NCI-H510A treated with DMSO at 0.1 percent for 48 hours (cell line): ENCODE measurements at regions not wholly inside any gene's neighbourhood (a gene's known extent, or its start where the extent isn't known, plus 50 kb on each side); places are given as distances from the start of the nearest gene placed in this dataset.
A peak's percentile ranks its signal among the peaks of the same experiment; 100 is the strongest.

ENCODE experiments used
- DNase-seq: peaks from one replicate; lab custom pipeline; 2025; lab: John Stamatoyannopoulos, UW

DNA sequence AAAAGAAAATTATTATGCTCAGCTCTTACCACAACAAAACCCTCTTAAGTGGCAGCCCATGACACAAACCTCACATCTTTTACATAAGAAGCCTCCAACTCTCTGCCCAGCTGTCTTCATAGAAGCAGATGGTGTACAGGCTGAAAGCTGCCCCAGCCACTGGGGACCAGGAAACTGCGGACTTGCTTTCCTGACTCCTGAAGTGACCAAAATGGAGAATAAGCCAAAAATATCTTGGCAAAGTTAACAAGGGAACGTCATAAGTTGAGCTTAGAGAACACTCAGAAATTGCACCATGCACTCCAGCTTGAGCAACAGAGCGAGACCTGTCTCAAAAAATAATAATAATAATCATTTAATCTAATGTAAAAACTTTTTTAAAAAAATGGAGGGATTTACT lies 160.3 kb upstream of the CDYL start:
- no peak for DNase-seq

DNA sequence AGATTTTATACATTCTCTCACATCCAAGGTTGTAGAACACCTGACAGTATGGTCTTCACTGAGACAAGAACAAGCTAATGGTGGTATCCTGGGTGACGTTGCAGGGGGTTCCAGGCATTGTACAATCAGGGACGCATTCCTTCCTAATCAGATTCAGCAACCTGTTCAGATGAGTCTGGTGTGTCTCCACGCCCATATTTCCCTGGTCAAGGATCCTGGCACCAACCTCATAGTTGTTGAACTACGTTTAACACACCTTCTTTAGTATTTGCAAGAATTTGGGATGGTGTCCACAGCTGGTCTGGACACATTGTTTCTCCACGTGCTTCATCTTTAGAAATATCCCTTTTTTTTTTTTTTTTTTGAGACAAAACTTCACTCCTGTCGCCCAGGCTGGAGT lies 161.0 kb upstream of the CDYL start:
- no peak for DNase-seq

DNA sequence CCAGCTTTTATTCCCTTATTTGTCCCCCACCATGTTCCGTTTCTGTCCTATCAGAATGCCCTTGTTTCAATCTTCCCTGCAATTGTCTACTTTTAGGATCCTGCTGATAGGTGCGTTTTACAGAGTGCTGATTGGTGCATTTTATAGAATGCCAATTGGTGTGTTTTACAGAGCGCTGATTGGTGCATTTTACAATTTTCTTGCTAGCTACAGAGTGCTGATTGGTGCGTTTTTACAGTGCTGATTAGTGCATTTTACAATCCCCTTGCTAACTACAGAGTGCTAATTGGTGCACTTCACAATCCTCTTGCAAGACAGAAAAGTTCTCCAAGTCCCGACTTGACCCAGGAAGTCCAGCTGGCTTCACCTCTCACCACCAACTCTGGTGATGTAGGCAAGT lies 161.6 kb upstream of the CDYL start:
- DNase-seq, result no peak

DNA sequence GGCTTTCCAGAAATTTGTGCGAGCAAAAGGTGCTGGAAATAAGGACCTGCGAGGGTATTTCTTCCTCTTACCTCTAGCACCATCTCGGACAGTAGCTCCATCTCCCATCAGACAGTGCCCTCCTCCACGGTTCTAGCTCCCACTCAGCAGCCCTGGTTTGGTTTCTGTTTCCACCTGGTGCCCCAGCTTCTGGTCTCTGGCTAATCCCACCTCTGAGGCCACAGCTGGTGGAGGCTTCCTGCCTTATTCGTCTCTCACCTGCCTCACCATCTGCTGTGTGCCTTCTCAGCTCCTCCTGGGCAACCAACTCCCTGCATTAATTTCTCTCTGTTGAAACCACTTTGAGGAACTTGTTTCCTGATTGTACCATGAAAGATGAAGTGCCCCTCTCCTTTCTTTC lies 162.4 kb upstream of the CDYL start:
- DNase-seq, result no peak

DNA sequence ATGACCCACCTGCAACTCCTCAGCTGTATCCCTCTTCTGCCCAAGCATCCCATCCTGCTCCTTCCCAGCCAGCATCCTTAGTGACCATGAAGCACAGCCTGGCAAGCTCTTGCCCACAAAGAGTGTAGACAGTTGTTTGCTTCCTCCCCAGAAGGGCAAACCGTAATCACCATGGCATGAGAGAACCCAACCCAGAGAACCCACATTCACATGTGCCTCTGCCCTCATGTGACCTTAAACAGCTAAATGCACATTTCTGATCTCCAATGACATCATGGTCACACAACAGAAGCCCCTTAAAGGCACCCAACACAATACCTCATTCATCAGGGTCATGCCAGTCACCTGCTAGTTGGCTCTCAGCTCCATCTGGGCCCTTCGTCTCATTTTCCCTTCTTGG lies 162.8 kb upstream of the CDYL start:
- DNase-seq, result no peak

DNA sequence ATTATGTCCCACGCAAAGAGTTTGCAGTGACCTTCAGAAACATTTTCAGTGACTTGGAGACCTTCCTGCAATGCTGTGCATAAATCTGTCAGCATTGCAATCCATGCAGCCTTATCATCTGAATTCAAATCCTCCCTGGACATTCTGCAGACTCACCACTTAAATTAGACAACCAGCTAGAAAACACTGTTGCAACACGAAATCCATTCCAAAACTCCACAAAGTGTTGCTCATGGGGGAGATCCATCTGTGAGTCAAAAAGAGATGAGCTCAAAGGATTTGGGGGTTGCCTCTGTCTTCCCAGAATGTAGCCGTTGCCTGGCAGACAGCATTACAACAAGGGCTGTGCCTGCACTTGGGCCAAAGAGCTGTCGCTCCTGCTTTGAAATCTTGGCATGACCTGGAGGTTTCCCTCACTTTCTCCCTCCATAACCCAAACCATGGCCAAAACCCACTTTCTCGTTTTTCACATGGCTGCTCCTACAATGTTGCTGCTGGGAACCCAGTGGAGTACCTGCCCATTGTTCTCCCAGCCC lies 163.5 kb upstream of the CDYL start:
- DNase-seq, result no peak

DNA sequence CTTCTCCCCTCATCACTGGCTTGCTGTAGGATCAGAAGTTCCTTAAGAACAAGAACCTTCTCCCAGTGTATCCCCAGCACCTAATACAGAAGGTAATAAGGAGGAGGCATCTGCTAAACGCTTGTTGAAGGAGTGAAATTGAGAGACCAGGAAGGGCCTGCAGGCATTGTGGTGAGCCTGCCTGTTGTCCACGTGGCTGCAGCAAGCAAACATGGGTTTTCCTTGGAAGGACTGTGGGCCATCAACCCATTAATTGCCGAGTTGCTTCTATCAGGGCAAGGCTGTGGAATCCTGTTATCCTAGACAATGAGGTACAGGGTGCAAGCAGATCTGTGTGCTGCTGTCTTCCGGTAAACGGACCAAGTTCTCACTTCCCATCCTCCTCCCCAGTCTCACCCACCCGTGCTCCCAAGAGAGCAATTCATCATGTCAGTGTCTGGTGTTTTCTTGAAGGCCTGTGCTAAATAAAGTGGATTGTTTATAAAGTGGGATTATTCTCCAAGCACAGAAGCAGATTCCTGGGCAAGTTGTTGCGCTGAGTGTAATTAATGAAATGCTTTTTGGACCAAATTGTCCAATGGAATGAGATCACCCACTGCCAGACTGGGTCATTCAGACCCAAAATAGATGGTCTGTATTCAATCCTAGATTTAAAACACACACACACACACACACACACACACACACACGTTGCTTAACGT lies 164.6 kb upstream of the CDYL start:
- DNase-seq, result no peak

DNA sequence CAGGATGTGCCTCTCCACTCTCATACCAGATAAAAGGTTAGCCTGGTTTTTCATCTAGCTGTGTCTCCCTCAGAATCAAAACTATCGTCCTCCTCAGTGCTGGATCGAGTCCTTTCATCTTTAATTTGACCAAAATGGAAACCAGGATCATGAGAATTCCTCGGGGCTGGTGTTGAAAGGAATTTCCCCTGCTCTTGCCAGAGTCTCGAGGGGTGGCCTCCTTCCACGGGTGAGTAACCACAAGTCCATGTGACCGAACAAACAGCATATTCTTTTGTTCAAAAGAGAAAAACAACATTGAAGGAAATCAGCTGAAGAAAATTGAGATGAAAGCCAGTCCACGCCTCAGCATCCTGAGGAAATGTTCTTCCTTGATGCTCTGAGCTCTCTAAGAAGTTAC lies 165.9 kb upstream of the CDYL start:
- DNase-seq, result no peak

DNA sequence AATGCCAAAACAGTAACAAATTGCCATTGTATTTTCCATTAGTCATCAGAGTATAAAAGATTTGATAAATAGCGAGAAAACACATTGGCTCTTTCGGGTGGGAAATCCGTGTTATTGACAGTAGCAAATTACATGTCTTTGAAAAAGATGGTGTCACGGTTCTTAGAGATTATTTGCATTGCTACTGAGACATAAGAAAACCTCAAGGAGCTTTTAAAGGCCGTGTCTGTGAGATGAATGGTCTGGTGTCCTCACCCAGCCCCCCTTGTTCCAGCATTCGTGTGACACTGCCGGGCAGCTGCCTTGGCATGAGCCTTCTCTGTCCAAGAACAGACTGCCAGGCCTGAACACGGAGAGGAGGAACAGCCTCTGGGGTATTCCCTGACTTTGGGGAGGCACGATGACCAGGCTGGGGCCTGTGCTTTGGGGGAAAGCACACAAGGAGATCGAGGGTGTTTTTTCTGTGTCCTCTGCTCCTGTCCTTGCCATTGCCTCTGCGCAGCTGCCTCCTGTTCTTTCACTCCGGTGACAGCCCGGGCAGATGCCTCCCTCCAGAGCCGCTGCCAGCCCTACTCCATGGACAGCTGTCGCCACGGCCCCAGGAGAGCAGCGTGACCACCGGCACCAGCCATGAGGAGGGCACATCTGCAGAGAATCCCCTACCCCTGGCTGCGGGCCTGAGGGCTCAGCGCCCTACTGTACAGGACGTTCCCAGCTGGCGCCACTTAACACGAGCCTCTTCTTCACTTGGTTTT lies 167.7 kb upstream of the CDYL start:
- DNase-seq, result peak; percentile 16

DNA sequence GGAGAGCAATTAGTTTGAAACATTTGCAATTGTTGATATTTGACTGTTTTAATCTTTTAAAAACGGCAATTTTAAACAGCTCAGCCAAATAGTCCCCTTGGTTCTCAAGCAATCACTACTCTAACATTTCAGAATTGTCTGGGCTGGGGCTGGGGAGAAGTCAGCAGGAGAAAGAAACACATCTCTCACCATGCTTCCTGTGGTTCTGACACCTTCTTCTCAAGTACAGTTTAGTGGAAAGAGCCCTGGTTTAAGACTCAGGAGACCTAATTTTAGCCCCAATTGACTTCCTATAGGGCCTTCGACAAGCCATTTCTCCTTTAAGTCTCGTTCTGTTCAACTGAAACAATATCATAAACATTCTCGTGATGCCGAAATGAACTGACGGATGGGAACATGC lies 168.4 kb upstream of the CDYL start:
- no peak for DNase-seq

DNA sequence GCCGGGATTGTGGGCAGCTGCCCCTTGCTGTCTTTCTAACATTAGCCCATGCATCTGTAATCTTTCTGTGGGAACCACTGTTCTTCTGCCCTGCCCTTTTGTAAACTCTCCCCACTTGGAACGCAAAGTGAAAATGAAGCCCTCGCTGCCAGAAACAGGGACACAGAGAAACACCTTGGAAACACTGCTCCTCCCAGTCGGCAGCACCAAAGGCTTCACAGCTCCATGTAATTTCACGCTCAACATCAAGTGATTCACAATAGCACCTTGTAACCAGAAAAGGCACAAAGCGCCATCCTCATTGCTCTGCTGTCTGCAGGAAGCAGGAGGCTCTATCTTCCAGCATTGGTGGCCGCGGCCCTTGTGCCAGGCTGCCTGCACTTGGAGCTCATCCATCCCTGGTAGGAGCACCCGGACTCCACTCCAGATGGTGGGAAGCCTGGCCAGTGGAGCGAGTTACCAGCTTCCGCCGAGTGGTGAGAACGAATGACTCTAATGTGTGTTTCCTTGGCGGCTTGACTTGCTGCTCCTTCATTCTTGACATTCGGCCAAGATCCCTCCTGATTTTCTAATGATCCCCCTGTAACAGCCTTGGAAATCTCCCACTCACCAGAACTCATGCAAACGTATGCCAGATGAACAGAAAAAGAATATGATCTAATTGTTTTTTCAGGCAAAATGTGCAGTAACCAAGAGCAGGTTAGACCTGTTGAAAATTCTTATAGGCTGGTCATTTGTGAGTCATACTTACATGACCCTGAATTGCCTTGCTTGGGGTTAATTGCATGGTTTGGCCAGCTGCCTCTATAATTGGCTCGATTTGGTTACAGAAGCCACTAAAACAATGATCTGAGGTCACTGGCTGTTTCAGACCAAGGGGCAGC lies 169.1 kb upstream of the CDYL start:
- DNase-seq, result no peak

DNA sequence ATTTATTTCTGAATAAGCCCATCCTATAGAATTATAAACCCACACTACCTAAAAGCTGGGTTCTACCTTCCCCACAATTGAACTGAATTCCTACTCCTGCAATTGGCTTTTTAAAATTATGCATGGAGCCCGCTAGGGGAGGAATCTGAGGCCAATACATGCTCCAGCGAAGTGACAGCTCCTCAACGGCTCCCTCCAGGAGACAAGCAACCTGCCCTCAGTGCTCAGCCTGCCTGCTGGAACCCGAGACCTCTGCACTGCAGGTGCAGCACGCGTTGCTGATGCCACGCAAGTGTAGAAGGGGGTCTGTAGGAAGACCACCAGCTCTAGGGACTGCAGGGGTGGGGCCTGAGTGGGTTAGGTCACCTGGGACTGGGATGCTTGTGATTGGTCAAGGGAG lies 170.2 kb upstream of the CDYL start:
- DNase-seq, result no peak

DNA sequence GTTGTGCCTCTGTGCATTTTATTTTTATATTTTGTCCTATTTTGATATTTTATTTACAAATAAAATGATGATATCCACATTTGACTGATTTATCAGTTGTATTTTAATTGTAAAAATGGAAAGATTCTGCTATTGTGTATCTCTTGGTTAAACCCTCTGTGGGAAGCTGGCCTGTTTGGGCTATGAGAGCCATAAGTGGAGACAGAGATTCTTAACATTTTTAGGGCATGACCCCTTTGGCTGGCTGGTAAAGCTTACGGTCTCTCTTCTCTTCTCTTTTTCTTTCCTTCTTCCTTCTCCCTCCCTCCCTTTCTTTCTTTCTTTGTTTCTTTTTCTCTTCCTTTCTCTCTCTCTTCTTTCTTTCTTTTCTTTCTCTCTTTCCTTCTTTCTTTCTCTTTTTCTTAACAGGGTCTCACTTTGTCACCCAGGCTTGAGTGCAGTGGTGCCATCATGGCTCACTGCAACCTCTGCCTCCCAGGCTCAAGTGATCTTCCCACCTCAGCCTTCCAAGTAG lies 172.3 kb upstream of the CDYL start:
- no peak for DNase-seq

DNA sequence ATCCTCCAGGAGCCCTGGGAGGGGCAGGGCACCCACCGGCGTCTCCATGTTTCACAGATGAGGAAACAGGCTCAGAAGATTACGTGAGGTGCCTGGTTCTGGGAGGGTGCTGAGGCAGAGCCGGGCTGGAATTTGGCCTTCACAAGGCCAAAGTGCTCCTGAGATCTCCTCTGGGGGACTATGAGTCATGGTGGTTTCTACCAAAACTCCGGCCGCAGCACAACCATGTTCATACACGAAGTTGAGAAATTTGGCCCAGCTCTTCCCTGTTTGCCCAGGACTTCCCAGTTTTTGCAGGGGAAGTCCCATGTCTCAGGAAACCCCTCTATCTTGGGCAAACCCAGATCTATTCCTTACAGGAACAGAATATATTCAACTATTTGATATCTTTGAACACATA lies 172.9 kb upstream of the CDYL start:
- DNase-seq, result no peak

DNA sequence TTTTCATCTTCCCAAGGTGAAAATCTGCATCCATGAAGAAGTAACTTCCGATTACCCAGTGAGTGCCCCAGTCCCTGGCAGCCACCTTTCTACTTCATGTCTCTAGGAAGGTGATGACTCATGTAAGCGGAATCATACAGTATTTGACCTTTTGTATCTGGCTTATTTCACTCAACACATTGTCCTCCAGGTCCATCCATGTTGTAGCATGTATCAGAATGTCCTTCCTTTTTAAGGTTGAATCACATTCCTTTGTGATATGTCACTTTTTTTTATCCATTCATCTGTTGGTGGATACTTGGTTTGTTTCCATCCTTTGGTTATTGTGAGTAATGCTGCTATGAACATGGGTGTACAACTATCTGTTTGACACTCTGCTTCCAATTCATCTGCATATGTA lies 176.3 kb upstream of the CDYL start:
- no peak for DNase-seq

DNA sequence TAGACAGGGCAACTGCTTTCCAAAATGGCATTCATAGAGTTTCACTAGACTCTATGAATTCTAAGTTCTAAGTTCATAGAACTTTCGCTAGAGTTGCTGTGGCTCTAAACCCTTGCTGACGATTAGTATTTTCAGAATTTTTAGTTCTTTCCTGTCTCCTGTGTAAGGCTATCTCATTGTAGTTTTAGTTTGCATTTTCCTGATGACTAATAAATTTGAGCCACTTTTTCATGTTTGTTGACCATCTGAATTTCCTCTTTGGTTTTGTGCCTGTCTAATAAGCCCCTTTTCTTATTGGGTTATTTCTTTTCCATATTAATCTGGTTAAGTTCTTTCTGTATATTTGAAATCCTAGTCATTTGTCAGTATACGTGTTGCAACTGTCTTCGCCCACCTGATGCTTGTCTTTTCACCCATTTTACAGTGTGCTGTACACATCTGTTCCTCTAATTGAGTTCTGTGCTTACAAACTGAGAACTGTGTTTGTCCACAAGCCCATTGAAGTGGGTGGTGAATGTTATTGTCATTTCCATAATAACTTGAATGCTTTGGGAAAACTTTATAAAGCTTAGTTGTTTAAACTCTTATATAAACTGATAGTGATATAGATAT lies 177.7 kb upstream of the CDYL start:
- no peak for DNase-seq

DNA sequence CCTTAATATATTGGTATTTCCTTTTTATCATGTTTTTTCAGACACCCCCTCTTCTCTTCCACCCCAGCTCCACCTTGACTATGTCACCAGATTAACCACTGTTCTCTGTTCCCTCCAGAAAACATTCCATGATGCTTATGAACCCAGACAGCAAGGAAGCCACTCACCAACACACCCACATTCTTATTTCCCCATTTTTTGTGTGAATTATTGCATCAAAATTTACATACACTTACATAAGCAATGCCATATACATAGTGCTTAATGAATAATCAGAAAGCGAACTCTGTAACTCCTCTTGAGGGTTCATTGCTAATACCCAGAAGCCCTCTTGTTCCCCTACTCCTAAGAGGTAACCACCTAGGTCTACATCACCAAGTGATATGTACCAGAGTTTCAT lies 182.3 kb upstream of the CDYL start:
- no peak for DNase-seq

DNA sequence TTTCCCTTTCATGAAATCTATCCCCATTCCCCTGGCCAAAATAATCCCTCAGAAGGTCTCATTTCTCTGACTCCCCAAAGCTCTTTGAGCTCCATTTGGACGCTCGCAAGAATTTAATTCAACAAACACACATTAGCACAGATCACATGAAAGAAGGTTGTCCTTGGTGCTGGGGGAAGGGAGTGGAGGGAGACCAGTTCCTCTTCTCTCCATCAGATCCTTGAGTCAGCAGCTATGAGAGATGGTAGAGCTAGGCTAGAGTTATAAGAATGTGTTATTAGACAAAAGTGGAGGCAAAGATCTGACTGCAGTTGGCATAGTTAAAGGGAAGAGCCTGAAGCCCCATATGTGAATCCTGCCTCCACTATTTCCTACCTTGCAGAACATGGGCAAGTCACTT lies 184.2 kb upstream of the CDYL start:
- DNase-seq, result no peak

DNA sequence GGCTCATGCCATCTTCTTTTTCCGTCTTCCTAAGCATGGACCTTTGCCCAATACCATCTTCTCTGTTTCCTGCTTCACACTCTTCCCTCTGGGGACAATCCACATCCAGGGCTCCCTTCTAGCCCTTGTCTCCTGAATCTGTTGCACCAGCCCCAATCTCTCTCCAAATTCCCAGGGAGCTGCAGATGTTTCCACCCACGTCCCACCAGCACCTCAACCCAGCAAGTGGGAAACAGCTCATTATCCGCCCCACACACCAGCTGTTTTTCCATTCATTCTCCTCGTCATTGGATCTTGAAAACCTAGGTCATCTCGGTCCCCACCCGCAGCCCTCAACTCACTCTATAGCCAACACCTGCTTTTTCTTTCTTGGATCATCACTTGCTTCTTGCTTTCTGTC lies 185.0 kb upstream of the CDYL start:
- no peak for DNase-seq

DNA sequence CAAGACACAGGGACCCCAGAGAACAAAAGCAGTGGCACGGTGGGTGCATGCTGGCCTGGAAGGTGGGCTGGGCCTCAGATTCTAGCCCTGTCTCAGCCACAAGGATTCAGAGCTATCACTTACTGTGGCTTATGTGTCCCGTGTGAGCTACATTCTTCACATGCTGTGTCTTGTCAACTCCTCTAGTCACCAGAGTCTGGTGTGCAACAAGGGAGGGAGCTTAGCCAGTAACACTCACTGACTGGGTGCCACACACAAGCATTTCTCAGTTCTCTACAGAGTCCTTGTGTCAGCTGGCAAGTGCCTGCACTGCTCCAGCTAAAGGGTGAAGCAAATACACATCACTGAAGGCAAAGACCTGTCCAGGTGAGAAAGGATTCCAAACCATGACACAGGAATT lies 186.9 kb upstream of the CDYL start:
- DNase-seq, result no peak

DNA sequence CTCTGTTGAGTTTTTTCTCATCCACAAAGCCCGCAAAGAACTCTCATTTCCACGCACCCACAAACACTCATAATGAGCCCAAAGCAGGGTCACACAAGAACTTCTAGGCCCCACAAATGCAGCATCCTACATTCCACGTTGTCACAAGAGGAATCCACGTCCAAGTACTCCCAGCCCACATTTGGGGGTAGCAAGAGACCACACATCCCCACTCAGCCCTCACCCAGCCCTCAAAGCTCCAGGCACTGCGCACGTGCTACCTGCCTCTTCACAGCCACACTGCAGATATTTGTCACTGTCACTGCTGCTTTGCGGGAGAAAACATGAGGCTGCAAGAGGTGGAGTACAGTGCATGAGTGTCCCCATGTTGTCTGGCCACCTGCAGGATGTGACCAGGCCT lies 187.6 kb upstream of the CDYL start:
- no peak for DNase-seq

DNA sequence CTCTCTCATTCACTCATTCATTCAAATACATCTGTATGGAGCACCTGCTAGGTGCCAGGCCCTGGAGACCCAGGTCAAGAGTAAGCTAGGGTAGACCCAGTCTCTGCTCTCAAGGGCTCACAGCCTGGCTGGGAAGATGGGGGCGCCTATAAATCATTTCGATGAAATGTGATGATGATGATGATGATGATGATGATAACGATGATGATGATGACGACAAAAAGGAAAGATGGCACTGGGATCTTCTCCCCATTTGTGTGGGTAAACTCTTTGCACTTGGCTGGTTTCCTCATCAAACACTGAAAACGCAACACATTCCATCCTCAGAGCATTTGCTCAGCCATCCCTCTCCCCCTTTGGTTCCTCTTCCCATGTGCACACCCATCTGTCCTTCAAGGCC lies 188.0 kb upstream of the CDYL start:
- DNase-seq, result no peak
